PC-3 (cell line): ENCODE measurements at regions not wholly inside any gene's neighbourhood (a gene's known extent, or its start where the extent isn't known, plus 50 kb on each side); places are given as distances from the start of the nearest gene placed in this dataset.

Experiments used
- ATAC-seq: fragments of 200-7000 bp; cut with Tn5 transposase; 2 replicates; pipeline ENCODE4 v1.9.1; 2020; ENCODE audit warnings: mild to moderate bottlenecking, moderate library complexity
- BruUV-seq: library from RNA; stranded (reverse); fragments of 400-500 nt; replicated peaks from 2 replicates; lab custom pipeline; 2021; lab: Mats Ljungman, UMichigan
- CTCF ChIA-PET: fragments of 300-600 bp; sonication (Branson Sonifier 250); formaldehyde crosslinking; loops from one replicate; lab custom pipeline; 2022; ENCODE audit warnings: antibody characterized with exemption; lab: Charles Lee
- POLR2A ChIA-PET: fragments of 300-600 bp; sonication (Branson Sonifier 250); formaldehyde crosslinking; loops from one replicate; lab custom pipeline; 2022; ENCODE audit warnings: antibody characterized with exemption; ENCODE audit not compliant: unreplicated experiment; lab: Charles Lee
- DNase-seq: peaks from one replicate; pipeline ENCODE4 v3.0.0-alpha.2; 2015
- H2AFZ ChIP-seq: fragments of 300-600 bp; sonication (generic); 2 replicates; pipeline ENCODE4 v1.6.0; 2016; ENCODE audit warnings: antibody characterized with exemption, low read length
- H3F3A ChIP-seq: fragments of 300-600 bp; sonication (generic); one replicate; pipeline ENCODE4 v1.6.0; 2017; ENCODE audit warnings: antibody characterized with exemption, low read length, control low read depth, mild to moderate bottlenecking; ENCODE audit not compliant: unreplicated experiment
- H3K27ac ChIP-seq: fragments of 300-600 bp; sonication (generic); 2 replicates; pipeline ENCODE4 v1.5.1; 2016; ENCODE audit warnings: mild to moderate bottlenecking, low read length
- H3K27me3 ChIP-seq: fragments of 300-600 bp; sonication (generic); 2 replicates; pipeline ENCODE4 v1.6.1; 2016; ENCODE audit warnings: low read length, mixed read lengths
- H3K36me3 ChIP-seq: fragments of 300-600 bp; sonication (generic); 2 replicates; pipeline ENCODE4 v1.6.1; 2016; ENCODE audit warnings: low read depth, mixed run types, low read length, mixed read lengths
- H3K4me1 ChIP-seq: fragments of 300-600 bp; sonication (generic); 2 replicates; pipeline ENCODE4 v1.5.1; 2016; ENCODE audit warnings: low read length; ENCODE audit not compliant: insufficient read depth
- H3K4me2 ChIP-seq: fragments of 300-600 bp; sonication (generic); 2 replicates; pipeline ENCODE4 v1.6.0; 2016; ENCODE audit warnings: low read length
- H3K4me3 ChIP-seq: fragments of 300-600 bp; sonication (generic); 2 replicates; pipeline ENCODE4 v1.5.1; 2016; ENCODE audit warnings: mild to moderate bottlenecking, low read length, mixed read lengths
- H3K79me2 ChIP-seq: fragments of 300-600 bp; sonication (generic); 2 replicates; pipeline ENCODE4 v1.6.1; 2017; ENCODE audit warnings: low read length, mixed read lengths
- H3K9ac ChIP-seq: fragments of 300-600 bp; sonication (generic); 2 replicates; pipeline ENCODE4 v1.6.0; 2016; ENCODE audit warnings: mild to moderate bottlenecking, low read length
- H3K9me2 ChIP-seq: fragments of 300-600 bp; sonication (generic); replicated peaks from 2 replicates; pipeline ENCODE4 v1.6.1; 2016; ENCODE audit warnings: mixed run types, low read length, mixed read lengths
- H3K9me3 ChIP-seq: fragments of 300-600 bp; sonication (generic); 2 replicates; pipeline ENCODE4 v1.6.1; 2016; ENCODE audit warnings: low read length, mixed read lengths
- H4K20me1 ChIP-seq: fragments of 300-600 bp; sonication (generic); 2 replicates; pipeline ENCODE4 v1.6.1; 2016; ENCODE audit warnings: low read length, mixed read lengths
- EZH2 ChIP-seq: fragments of 300-600 bp; sonication (generic); IDR thresholded peaks from one replicate; pipeline ENCODE4 v1.6.1; 2017; ENCODE audit warnings: antibody characterized with exemption, mild to moderate bottlenecking, low read length; ENCODE audit not compliant: unreplicated experiment
- EZH2phosphoT487 ChIP-seq: fragments of 300-600 bp; sonication (generic); IDR thresholded peaks from 2 replicates; pipeline ENCODE4 v1.6.1; 2018; ENCODE audit warnings: mild to moderate bottlenecking, antibody characterized with exemption, low read length, borderline replicate concordance
- intact Hi-C: fragments of 100-400 bp; cut with micrococcal nuclease; formaldehyde crosslinking; loops from 2 replicates; pipeline ENCODE4 v1.9.0; 2023
- TF ChIP-seq, protein P1 (sequence below): fragments of 300-600 bp; sonication (generic); conservative IDR thresholded peaks from 2 replicates; pipeline ENCODE4 v1.5.1; 2017; ENCODE audit warnings: antibody characterized with exemption, low read depth, mild to moderate bottlenecking, low read length

DNA sequence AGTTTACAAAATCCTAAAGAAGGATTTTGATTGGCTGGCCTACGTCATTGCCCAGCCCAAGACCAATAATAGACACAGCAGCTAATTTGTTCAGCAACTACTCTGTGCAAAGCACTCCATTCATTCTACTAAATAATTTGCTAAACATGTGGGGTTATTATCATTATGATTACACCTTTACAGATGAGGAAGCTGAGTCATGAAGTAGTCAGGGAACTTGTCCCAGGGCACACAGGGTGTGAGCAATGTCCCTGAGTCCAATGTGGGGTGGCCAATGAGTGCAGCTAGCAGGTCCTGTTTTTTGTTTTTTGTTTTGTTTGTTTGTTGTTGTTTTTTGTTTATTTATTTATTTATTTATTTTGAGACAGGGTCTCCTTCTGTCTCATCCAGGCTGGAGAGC lies 183.6 kb downstream of the ABHD5 start:
- ChIA-PET POLR2A (no interaction called here), CTCF (no interaction called here)
- intact Hi-C loops: loop anchor here (5.0 to 10.0 kb wide), 2 partner anchors 81 to 233 kb away; no protein-coding TSS in a partner anchor
- no TSS peak for BruUV-seq
- no peaks in the 10 kb centered on the region for H3K36me3 ChIP-seq
- no peaks in the 10 kb centered on the region for H3K9me3 ChIP-seq
- no peak overlapping the region for H3K4me3 ChIP-seq
- no peaks in the 10 kb centered on the region for H3K27me3 ChIP-seq
- H3K4me1 ChIP-seq: peaks cover 66% of the 10 kb centered on the region
- no peak overlapping the region for H3K9ac ChIP-seq
- TF ChIP-seq, protein P1, sequence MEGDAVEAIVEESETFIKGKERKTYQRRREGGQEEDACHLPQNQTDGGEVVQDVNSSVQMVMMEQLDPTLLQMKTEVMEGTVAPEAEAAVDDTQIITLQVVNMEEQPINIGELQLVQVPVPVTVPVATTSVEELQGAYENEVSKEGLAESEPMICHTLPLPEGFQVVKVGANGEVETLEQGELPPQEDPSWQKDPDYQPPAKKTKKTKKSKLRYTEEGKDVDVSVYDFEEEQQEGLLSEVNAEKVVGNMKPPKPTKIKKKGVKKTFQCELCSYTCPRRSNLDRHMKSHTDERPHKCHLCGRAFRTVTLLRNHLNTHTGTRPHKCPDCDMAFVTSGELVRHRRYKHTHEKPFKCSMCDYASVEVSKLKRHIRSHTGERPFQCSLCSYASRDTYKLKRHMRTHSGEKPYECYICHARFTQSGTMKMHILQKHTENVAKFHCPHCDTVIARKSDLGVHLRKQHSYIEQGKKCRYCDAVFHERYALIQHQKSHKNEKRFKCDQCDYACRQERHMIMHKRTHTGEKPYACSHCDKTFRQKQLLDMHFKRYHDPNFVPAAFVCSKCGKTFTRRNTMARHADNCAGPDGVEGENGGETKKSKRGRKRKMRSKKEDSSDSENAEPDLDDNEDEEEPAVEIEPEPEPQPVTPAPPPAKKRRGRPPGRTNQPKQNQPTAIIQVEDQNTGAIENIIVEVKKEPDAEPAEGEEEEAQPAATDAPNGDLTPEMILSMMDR: no peak
- TF ChIP-seq EZH2 (no peak), EZH2phosphoT487 (no peak)
- H3K79me2 ChIP-seq: no peaks in the 10 kb centered on the region
- peaks cover 11% of the 10 kb centered on the region for H3F3A ChIP-seq
- H3K27ac ChIP-seq: peak overlapping the region; percentile 97
- peak; percentile 35 for DNase-seq
- no peaks in the 10 kb centered on the region for H3K9me2 ChIP-seq
- no peak for ATAC-seq
- H2AFZ ChIP-seq: no peak overlapping the region
- no peaks in the 10 kb centered on the region for H4K20me1 ChIP-seq
- no peak overlapping the region for H3K4me2 ChIP-seq

GRCh38 chr3:43874731-43875130 lies 184.0 kb downstream of the ABHD5 start:
- ChIA-PET POLR2A (no interaction called here), CTCF (no interaction called here)
- TF ChIP-seq, protein P1: no peak
- TF ChIP-seq EZH2 (no peak), EZH2phosphoT487 (no peak)
- intact Hi-C loops: loop anchor here (5.0 to 10.0 kb wide), 2 partner anchors 80 to 233 kb away; no protein-coding TSS in a partner anchor
- Histone ChIP-seq H4K20me1 (no peaks in the 10 kb centered on the region), H3K9me3 (no peaks in the 10 kb centered on the region), H3K9me2 (no peaks in the 10 kb centered on the region), H3K4me2 (no peak overlapping the region), H3K79me2 (no peaks in the 10 kb centered on the region), H3K4me1 (peaks cover 65% of the 10 kb centered on the region), H3K9ac (no peak overlapping the region), H3K36me3 (no peaks in the 10 kb centered on the region), H2AFZ (no peak overlapping the region), H3F3A (peaks cover 11% of the 10 kb centered on the region), H3K4me3 (no peak overlapping the region), H3K27me3 (no peaks in the 10 kb centered on the region), H3K27ac (peak overlapping the region; percentile 97)
- DNase-seq (peak; percentile 36), ATAC-seq (no peak)
- BruUV-seq: no TSS peak

DNA sequence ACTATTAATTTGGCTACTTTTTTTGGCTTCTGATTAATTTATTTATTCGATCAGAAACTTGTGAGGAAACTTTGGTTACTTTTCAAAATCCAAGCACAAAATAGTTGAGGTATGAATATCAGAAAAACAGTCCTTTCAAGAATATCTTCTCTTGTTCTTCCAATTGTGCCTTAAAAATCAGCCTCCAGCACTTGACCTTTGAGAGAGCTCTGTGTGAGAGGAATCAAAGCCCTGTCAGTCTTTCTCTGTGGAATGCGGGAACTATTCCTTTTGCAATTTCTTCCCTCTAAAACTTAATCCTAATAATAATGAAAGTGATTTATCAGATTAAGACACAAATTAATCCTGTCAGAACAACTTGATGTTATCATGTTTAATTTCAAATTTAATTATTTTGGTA lies 185.9 kb downstream of the ABHD5 start:
- BruUV-seq: no TSS peak
- no peaks in the 10 kb centered on the region for H3F3A ChIP-seq
- H3K9me3 ChIP-seq: no peaks in the 10 kb centered on the region
- TF ChIP-seq EZH2phosphoT487 (no peak), EZH2 (no peak)
- TF ChIP-seq, protein P1: no peak
- H3K4me2 ChIP-seq: no peak overlapping the region
- no peaks in the 10 kb centered on the region for H3K36me3 ChIP-seq
- H4K20me1 ChIP-seq: no peaks in the 10 kb centered on the region
- DNase-seq (no peak), ATAC-seq (no peak)
- H3K9ac ChIP-seq: no peak overlapping the region
- no peak overlapping the region for H3K27ac ChIP-seq
- H3K79me2 ChIP-seq: no peaks in the 10 kb centered on the region
- no peak overlapping the region for H3K4me3 ChIP-seq
- H3K9me2 ChIP-seq: no peaks in the 10 kb centered on the region
- POLR2A ChIA-PET: no interaction called here
- H2AFZ ChIP-seq: no peak overlapping the region
- peaks cover 45% of the 10 kb centered on the region for H3K4me1 ChIP-seq
- CTCF ChIA-PET: no interaction called here
- no peaks in the 10 kb centered on the region for H3K27me3 ChIP-seq
- intact Hi-C loops: loop anchor here (10.0 kb wide), 1 partner anchor 78 kb away; no protein-coding TSS in a partner anchor
